GM12892 (cell line): ENCODE measurements at regions not wholly inside any gene's neighbourhood (a gene's known extent, or its start where the extent isn't known, plus 50 kb on each side); places are given as distances from the start of the nearest gene placed in this dataset.

Source experiments
- POLR2A ChIP-seq: IDR thresholded peaks from 2 replicates; pipeline ENCODE4 v1.6.1; 2011; ENCODE audit warnings: low read depth, low read length, control low read depth
- POLR2AphosphoS5 ChIP-seq: IDR thresholded peaks from 2 replicates; pipeline ENCODE4 v1.6.1; 2011; ENCODE audit warnings: low read depth, low read length, control low read depth

GRCh38 chr1:42006836-42007235, 88.1 kb upstream of the HIVEP3 start:
- TF ChIP-seq POLR2A: no peak
- no peak for TF ChIP-seq POLR2AphosphoS5
